NCI-H524 treated with DMSO at 0.1 percent for 48 hours (cell line): ENCODE measurements at regions not wholly inside any gene's neighbourhood (a gene's known extent, or its start where the extent isn't known, plus 50 kb on each side); places are given as distances from the start of the nearest gene placed in this dataset.

Experiments used
- DNase-seq: peaks from one replicate; lab custom pipeline; 2025; lab: John Stamatoyannopoulos, UW

DNA sequence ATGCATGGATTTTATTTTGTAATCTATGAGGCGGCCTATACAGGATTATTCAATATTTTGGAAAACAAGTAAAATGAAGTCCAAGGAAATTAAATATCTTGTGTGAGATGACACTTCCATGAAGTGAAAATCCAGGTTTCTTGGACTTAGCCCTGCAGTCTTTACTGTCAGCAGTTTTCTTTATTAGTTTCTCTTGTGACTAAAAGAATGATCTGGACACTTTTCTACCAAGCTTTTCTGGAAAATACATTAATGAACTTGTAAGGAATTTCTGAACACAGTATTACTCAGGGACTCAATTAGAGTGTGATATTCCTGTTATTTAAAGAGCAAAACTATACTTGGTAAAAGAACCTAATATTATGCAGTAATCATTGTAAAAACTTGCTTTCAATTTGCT is 610.4 kb upstream of the SLC8A1 start:
- DNase-seq: no peak

DNA sequence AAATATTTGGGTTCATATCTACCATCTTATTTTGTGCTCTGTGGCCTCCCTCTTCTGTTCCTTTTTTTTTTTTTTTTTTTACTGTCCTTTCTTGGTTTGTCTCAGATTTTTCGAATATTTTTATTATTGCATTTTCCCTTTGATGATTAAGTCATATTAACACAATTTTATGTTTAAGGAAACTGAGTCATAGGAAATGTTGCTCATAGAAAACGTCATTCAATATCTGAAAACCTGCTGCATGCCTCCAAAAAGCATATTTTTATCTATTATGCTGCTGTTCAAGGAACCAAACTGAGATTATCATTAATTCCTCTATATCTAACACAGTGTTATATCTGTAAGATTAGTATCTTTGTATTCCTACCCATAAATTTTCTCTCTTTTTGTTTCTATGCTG is 614.3 kb upstream of the SLC8A1 start:
- no peak for DNase-seq

GRCh38 chr2:41068740-41069139 is 616.9 kb upstream of the SLC8A1 start:
- no peak for DNase-seq

DNA sequence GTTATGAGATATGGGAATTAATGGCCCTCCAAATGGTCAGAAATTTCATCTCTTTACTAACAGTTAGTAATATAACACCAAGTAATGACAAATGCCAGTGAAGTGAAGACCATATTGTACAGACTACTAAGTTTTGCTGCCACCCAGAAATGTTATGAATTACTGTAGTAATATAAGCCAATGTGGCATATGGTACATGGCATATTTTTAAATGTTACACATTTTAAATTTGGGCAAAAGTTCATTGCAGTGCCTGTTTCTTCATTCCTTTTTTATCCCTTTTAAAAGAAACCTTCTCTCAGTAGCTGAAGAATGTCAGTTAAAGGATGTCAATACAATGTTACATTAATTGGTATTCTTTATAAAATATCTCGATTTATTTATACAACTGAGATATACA is 626.5 kb upstream of the SLC8A1 start:
- peak; percentile 26 for DNase-seq

GRCh38 chr2:41079011-41079410 is 627.1 kb upstream of the SLC8A1 start:
- peak; percentile 32 for DNase-seq

GRCh38 chr2:41084321-41084720 is 632.4 kb upstream of the SLC8A1 start:
- DNase-seq: no peak

GRCh38 chr2:41087946-41088345 is 636.1 kb upstream of the SLC8A1 start:
- no peak for DNase-seq

DNA sequence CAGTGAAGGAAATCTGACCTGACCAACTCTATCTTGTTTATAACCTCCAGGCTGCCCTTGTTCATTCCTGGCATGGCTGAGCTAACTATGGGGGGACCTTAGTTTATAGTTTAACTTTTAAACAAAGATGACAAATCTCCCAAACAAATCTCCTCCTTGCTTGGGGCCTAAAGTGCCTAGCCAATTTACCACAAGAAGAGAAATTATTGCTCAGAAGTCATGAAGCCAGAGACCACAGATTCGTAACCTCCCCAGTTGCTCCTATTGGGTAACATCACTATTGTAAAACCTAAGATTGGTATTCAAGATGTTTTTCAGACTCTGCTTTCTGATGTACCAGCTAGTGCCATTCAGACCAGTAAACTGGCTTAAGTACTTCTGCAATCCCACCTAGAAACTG is 649.4 kb upstream of the SLC8A1 start:
- no peak for DNase-seq

GRCh38 chr2:41109744-41110143 is 657.9 kb upstream of the SLC8A1 start:
- DNase-seq: no peak

GRCh38 chr2:41111836-41112627 is 660.1 kb upstream of the SLC8A1 start:
- no peak for DNase-seq

DNA sequence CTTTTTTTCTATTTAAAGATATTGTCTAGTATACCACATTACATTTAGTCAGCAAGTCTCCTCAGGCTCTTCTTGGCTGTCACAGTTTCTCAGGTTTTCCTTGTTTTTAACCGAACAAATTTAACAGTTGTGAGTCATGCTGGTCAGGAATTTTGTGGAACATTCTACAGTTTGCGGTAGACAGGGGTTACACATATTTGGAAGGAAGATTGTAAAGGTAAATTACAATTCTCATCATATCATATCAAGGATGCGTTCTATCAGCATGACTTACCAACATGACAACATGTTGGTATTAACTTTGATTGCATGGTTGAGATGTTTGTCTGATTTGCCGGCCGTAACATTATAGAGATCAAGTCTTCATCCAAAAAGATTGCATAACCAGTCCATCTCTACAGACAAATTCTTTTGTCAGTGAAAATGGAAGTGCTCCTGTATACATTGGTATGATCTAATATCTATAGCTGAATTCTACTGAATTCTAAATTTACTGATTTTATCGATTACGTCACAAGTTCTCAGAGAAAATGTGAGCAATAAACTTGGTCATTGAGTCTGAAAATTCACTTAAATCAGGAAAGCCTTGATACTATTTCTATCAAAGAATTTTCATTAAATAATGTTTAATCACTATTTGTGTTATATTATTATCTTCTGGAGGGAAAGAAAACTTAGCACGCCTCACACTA is 664.4 kb upstream of the SLC8A1 start:
- DNase-seq: no peak

GRCh38 chr2:41119489-41119888 is 667.6 kb upstream of the SLC8A1 start:
- DNase-seq: no peak

GRCh38 chr2:41123341-41123740 is 671.5 kb upstream of the SLC8A1 start:
- DNase-seq: no peak

GRCh38 chr2:41127351-41127750 is 675.5 kb upstream of the SLC8A1 start:
- peak; percentile 80 for DNase-seq

GRCh38 chr2:41129988-41130387 is 678.1 kb upstream of the SLC8A1 start:
- no peak for DNase-seq

- DNase-seq: no peak
These were observed 685.1 kb upstream of the SLC8A1 start for GRCh38 chr2:41137031-41137430.

GRCh38 chr2:41141146-41141791 is 689.4 kb upstream of the SLC8A1 start:
- DNase-seq: no peak

DNA sequence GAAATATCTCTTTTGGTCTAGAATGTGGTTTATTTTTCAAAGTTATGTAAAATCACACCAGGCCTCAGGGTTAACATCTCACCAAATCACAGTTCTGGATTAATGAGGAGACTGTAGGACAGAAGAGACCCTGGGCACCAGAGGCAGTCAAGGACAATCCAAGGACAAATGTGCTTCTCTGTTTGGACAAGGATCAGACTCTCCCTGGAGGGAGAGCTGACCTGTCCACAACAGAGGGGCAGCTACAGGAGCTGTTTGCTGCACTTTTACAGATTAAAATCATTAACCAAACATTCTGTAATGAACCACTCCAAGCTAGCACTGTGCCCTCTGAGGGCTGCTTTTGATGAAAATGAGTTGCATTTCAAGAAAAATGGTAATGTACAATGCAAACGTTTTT is 690.6 kb upstream of the SLC8A1 start:
- no peak for DNase-seq

- no peak for DNase-seq
These were observed 693.2 kb upstream of the SLC8A1 start for GRCh38 chr2:41145066-41145465.

DNA sequence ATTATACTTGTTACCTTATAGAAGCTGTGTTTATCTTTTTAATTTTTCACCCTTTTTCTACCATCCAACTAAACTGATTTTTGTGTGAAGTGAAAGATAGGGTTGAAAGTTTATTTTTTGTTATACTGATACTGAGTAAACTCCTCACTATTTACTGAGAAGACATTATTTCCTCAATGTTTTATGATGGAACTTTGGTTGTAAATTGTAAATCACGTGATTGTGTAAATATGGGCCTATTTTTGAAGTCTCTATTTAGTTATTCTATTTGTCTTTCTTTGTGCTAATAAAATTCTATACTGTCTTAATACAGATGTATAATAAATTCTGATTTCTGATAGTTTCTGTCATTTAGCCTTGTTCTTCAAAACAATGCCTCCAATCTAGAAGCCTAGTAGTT is 697.2 kb upstream of the SLC8A1 start:
- no peak for DNase-seq

DNA sequence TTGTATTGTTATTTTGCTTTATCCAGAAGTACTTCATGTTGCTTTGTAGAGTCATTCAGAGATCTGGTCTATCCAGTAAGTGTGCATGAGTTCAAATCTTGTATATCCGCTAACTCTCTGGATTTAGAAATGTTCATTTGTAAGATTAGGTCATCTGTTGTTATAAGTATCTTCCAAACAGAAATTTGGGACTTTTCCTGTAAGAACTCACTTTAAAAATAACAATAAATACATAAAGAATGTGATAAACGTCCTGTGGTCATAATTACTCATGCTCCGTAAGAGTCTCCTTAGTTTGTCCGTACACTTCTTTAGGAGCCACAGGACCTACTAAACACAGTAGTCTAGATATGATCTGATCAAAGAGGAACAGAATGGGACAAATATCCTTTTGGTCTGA is 699.9 kb upstream of the SLC8A1 start:
- DNase-seq: no peak

- DNase-seq: no peak
These were observed 700.4 kb upstream of the SLC8A1 start for GRCh38 chr2:41152318-41152717.

- no peak for DNase-seq
These were observed 708.5 kb upstream of the SLC8A1 start for GRCh38 chr2:41160439-41160838.
